Upper lobe of left lung (tissue), 6 donors: ENCODE measurements at regions not wholly inside any gene's neighbourhood (a gene's known extent, or its start where the extent isn't known, plus 50 kb on each side); places are given as distances from the start of the nearest gene placed in this dataset.

Experiments used
- ATAC-seq, 2 donors: fragments of 200-7000 bp; cut with Tn5 transposase; one replicate each; pipeline ENCODE4 v1.9.1; 2022; ENCODE audit warnings: mild to moderate bottlenecking in 2 of 2, moderate library complexity in 2 of 2; ENCODE audit not compliant: low FRiP score in 2 of 2
- DNase-seq, 2 donors: peaks; one replicate each; pipeline ENCODE4 v3.0.0-alpha.2; 2019 to 2020
- H3K27ac ChIP-seq, 4 donors: fragments of 200-600 bp; sonication (generic); one replicate each; pipeline ENCODE4 v1.5.1; 2016 to 2019
- H3K27me3 ChIP-seq, 4 donors: fragments of 200-600 bp; sonication (generic); one replicate each; pipeline ENCODE4 v1.5.1; 2017 to 2019
- H3K36me3 ChIP-seq, 4 donors: fragments of 200-600 bp; sonication (generic); one replicate each; pipeline ENCODE4 v1.5.1; 2016 to 2019
- H3K4me1 ChIP-seq, 4 donors: fragments of 200-600 bp; sonication (generic); one replicate each; pipeline ENCODE4 v1.5.1; 2018 to 2019
- H3K4me3 ChIP-seq, 4 donors: fragments of 200-600 bp; sonication (generic); one replicate each; pipeline ENCODE4 v1.5.1; 2017 to 2019; ENCODE audit warnings: mild to moderate bottlenecking in 2 of 4, moderate library complexity in 1 of 4
- H3K9me3 ChIP-seq, 4 donors: fragments of 200-600 bp; sonication (generic); one replicate each; pipeline ENCODE4 v1.5.1; 2018 to 2019
- EP300 ChIP-seq, 4 donors: sonication (generic); formaldehyde crosslinking; IDR thresholded peaks; one replicate each; pipeline ENCODE4 v1.5.1; 2017; ENCODE audit warnings: antibody characterized with exemption in 4 of 4, control low read depth in 2 of 4
- POLR2A ChIP-seq, 4 donors: fragments of 450-650 bp; IDR thresholded peaks; one replicate each; pipeline ENCODE4 v1.5.1; 2016 to 2017; ENCODE audit warnings: antibody characterized with exemption in 4 of 4, mild to moderate bottlenecking in 2 of 4
- POLR2AphosphoS5 ChIP-seq, 2 donors: sonication (generic); formaldehyde crosslinking; IDR thresholded peaks; one replicate each; pipeline ENCODE4 v1.5.1; 2017; ENCODE audit warnings: antibody characterized with exemption in 2 of 2
- WGBS, 2 donors: methylation state at CpG; one replicate each; pipeline ENCODE4 v1.1.5; 2017 to 2018; 5-methylcytosine and 5-hydroxymethylcytosine counted together
- TF ChIP-seq, protein P1 (sequence below), 6 experiments: fragments of 450-650 bp in 4 of 6; fragments of 200-600 bp in 2 of 6; sonication (generic) in 2 of 6; IDR thresholded peaks; one replicate each; pipeline ENCODE4 v1.5.1; 2016 to 2019; ENCODE audit warnings: antibody characterized with exemption in 6 of 6
- donor health status: DM: no; HTN: no; CAD: no; lungs with moderate emphysema.
- donor health status: DM: no; HTN: yes; CAD: no; lungs with severe emphysema.

- no peak for ATAC-seq
- Histone ChIP-seq H3K4me1 (no peaks in the 10 kb centered on the region), H3K27ac (no peak overlapping the region), H3K36me3 (no peaks in the 10 kb centered on the region), H3K27me3 (no peaks in the 10 kb centered on the region), H3K4me3 (no peak overlapping the region), H3K9me3 (no peaks in the 10 kb centered on the region)
- TF ChIP-seq, protein P1, sequence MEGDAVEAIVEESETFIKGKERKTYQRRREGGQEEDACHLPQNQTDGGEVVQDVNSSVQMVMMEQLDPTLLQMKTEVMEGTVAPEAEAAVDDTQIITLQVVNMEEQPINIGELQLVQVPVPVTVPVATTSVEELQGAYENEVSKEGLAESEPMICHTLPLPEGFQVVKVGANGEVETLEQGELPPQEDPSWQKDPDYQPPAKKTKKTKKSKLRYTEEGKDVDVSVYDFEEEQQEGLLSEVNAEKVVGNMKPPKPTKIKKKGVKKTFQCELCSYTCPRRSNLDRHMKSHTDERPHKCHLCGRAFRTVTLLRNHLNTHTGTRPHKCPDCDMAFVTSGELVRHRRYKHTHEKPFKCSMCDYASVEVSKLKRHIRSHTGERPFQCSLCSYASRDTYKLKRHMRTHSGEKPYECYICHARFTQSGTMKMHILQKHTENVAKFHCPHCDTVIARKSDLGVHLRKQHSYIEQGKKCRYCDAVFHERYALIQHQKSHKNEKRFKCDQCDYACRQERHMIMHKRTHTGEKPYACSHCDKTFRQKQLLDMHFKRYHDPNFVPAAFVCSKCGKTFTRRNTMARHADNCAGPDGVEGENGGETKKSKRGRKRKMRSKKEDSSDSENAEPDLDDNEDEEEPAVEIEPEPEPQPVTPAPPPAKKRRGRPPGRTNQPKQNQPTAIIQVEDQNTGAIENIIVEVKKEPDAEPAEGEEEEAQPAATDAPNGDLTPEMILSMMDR (IDR thresholded peaks at IDR 0.05) = no peak
- no peak for TF ChIP-seq POLR2AphosphoS5 (IDR thresholded peaks at IDR 0.05)
- TF ChIP-seq POLR2A (IDR thresholded peaks at IDR 0.05) = no peak
- no peak for TF ChIP-seq EP300 (IDR thresholded peaks at IDR 0.05)
- WGBS, 2 donors = 85 to 94% methylated on average over 2 of the region's 2 CpGs
- no peak for DNase-seq
Observed at GRCh38 chr7:81277691-81278090, 358.8 kb upstream of the SEMA3C start.

DNA sequence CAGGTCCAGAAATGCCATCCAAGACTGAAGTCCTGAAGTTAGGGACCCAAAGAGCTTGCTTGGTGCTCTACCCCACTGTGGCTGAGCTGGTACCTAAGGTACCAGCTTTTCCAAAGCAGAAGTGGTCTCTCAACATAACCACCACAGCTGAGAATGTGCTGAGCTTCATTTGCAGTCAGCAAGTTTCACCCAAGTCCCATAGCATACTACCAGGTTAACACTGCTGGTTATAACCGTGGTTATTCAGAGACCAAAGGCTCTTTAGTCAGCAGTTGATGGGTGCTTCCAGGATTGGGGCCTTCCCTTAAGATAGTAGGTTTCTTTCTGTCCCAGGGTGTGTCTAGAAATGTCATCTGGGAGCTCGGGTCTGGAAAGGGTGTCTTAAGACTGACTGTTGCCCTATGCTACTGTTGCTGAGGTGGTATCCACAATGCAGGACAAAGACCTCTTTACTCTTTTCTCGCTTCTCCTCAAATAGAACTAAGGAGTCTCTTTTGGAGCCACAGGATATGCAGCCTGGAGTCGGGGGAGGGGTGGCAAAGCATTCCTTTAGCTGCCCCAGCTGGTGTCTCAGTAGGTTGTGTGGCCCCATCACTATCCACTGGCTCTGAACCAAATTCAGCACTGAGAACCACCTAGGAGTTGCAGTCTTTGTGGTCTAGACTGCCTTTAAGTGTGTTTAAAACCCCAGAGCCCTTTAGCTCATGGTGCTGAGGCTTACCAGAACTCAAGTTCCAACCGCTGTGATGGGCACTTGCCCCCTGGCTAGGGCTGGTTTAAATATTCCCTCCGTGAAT is 354.9 kb upstream of the SEMA3C start:
- Histone ChIP-seq H3K9me3 (no peaks in the 10 kb centered on the region), H3K27me3 (no peaks in the 10 kb centered on the region), H3K36me3 (no peaks in the 10 kb centered on the region), H3K4me1 (no peaks in the 10 kb centered on the region), H3K27ac (no peak overlapping the region), H3K4me3 (no peak overlapping the region)
- TF ChIP-seq EP300 (IDR thresholded peaks at IDR 0.05) = no peak
- no peak for TF ChIP-seq POLR2A (IDR thresholded peaks at IDR 0.05)
- TF ChIP-seq, protein P1 (IDR thresholded peaks at IDR 0.05) = no peak
- no peak for TF ChIP-seq POLR2AphosphoS5 (IDR thresholded peaks at IDR 0.05)
- 63 to 64% methylated on average over 4 to 6 of the region's 6 CpGs for WGBS, 2 donors
- ATAC-seq = no peak
- no peak for DNase-seq

GRCh38 chr7:81272176-81272575 is 353.3 kb upstream of the SEMA3C start:
- Histone ChIP-seq H3K4me1 (no peaks in the 10 kb centered on the region), H3K9me3 (no peaks in the 10 kb centered on the region), H3K4me3 (no peak overlapping the region), H3K27me3 (no peaks in the 10 kb centered on the region), H3K36me3 (no peaks in the 10 kb centered on the region), H3K27ac (no peak overlapping the region)
- WGBS, 2 donors = 86 to 93% methylated on average over 1 of the region's 1 CpG
- ATAC-seq (no peak), DNase-seq (no peak)
- TF ChIP-seq, protein P1 (IDR thresholded peaks at IDR 0.05) = no peak
- TF ChIP-seq POLR2A (IDR thresholded peaks at IDR 0.05) (no peak), POLR2AphosphoS5 (IDR thresholded peaks at IDR 0.05) (no peak), EP300 (IDR thresholded peaks at IDR 0.05) (no peak)

GRCh38 chr7:81268551-81268950 is 349.7 kb upstream of the SEMA3C start:
- DNase-seq (no peak), ATAC-seq (no peak)
- no peaks in the 10 kb centered on the region for H3K36me3 ChIP-seq
- TF ChIP-seq POLR2AphosphoS5 (IDR thresholded peaks at IDR 0.05) = no peak
- TF ChIP-seq, protein P1 (IDR thresholded peaks at IDR 0.05) = no peak
- H3K27me3 ChIP-seq = no peaks in the 10 kb centered on the region
- 95 to 97% methylated on average over 1 of the region's 1 CpG for WGBS, 2 donors
- peaks cover 0 to 3% (median 0%) of the 10 kb centered on the region in 4 donors for H3K9me3 ChIP-seq
- no peak overlapping the region for H3K4me3 ChIP-seq
- H3K27ac ChIP-seq = no peak overlapping the region
- no peaks in the 10 kb centered on the region for H3K4me1 ChIP-seq

DNA sequence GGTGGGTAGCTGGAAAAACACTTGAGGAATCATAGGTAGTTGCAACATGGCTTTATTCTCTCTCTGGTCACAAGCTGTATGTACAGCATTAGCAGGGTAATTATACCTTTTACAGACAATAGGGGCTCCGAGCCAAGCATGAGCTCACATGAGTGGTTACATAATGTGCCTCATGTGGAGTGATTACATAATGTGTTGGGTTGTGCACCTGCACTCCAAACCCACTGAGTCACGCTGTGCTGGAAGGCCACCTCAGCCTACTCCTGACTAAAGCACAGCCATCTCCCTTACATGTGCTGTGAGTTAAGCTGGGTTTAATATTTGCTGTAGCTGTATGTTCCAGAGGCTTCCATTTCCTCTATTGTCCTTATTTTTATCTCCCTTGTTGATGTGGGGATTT is 348.7 kb upstream of the SEMA3C start:
- H3K36me3 ChIP-seq = no peaks in the 10 kb centered on the region
- H3K4me1 ChIP-seq = no peaks in the 10 kb centered on the region
- no peak for DNase-seq
- H3K9me3 ChIP-seq = peaks cover 0 to 3% (median 0%) of the 10 kb centered on the region in 4 donors
- WGBS, 2 donors = 46 to 47% methylated on average over 2 of the region's 2 CpGs
- peak in 1 of 2 donors; percentile 55 for ATAC-seq
- TF ChIP-seq, protein P1 (IDR thresholded peaks at IDR 0.05) = no peak
- peak in 1 of 2 donors; percentile 12 for TF ChIP-seq POLR2AphosphoS5 (IDR thresholded peaks at IDR 0.05)
- no peaks in the 10 kb centered on the region for H3K27me3 ChIP-seq
- H3K27ac ChIP-seq = no peak overlapping the region
- no peak overlapping the region for H3K4me3 ChIP-seq
